ENCODE measurements at regions not wholly inside any gene's neighbourhood (a gene's known extent, or its start where the extent isn't known, plus 50 kb on each side); places are given as distances from the start of the nearest gene placed in this dataset.

DNA sequence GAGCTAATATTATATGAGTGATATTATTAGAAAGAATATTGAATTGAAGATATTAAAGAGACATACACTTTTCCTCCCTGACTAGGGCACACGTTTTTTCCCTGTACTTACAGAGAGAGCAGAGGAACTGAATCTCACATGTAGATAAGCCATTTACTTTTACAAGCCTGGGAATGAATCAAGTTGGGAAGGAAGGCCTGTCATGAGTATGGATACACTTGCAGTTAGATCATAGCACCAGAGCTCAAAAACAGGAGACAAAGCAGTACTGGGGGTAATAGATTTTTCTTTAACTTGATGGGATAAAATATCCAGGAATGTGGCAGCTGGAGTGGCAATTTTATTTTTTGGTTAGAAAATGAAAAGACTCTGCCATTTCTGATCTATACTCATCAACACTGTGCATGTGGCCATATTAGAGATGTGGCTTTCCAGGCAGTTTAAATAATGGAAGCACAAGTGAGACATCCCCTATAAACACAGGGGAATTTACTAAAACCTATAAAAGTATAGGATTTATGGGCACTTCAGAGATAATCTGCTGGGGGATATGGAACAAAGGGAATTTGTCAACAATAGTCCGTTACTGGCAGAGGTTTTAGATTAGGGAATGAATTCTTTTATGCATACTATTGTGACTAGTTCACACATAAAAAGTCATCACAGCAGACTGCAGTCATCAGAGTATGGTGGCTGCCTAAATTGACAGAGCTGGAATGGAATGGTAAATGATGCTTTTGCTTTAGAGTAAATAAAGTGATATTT, 657.7 kb upstream of the MBL2 start:
- TF ChIP-seq, protein P1, sequence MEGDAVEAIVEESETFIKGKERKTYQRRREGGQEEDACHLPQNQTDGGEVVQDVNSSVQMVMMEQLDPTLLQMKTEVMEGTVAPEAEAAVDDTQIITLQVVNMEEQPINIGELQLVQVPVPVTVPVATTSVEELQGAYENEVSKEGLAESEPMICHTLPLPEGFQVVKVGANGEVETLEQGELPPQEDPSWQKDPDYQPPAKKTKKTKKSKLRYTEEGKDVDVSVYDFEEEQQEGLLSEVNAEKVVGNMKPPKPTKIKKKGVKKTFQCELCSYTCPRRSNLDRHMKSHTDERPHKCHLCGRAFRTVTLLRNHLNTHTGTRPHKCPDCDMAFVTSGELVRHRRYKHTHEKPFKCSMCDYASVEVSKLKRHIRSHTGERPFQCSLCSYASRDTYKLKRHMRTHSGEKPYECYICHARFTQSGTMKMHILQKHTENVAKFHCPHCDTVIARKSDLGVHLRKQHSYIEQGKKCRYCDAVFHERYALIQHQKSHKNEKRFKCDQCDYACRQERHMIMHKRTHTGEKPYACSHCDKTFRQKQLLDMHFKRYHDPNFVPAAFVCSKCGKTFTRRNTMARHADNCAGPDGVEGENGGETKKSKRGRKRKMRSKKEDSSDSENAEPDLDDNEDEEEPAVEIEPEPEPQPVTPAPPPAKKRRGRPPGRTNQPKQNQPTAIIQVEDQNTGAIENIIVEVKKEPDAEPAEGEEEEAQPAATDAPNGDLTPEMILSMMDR (IDR thresholded peaks at IDR 0.05; ENCODE audit: unreplicated experiment), result no peak
- H3K4me1 Mint-ChIP-seq (ENCODE audit: low read depth), result no peaks in the 10 kb centered on the region
- H3K27ac Mint-ChIP-seq, result no peak overlapping the region
- peaks cover 3% of the 10 kb centered on the region for H3K9me3 Mint-ChIP-seq (ENCODE audit: low read depth)
- no peaks in the 10 kb centered on the region for H3K27me3 Mint-ChIP-seq
- no peak for DNase-seq (ENCODE audit: low spot score, unreplicated experiment)
- no peaks in the 10 kb centered on the region for H3K36me3 Mint-ChIP-seq (ENCODE audit: insufficient read depth)
- no peak overlapping the region for H3K4me3 Mint-ChIP-seq (ENCODE audit: low read depth)

DNA sequence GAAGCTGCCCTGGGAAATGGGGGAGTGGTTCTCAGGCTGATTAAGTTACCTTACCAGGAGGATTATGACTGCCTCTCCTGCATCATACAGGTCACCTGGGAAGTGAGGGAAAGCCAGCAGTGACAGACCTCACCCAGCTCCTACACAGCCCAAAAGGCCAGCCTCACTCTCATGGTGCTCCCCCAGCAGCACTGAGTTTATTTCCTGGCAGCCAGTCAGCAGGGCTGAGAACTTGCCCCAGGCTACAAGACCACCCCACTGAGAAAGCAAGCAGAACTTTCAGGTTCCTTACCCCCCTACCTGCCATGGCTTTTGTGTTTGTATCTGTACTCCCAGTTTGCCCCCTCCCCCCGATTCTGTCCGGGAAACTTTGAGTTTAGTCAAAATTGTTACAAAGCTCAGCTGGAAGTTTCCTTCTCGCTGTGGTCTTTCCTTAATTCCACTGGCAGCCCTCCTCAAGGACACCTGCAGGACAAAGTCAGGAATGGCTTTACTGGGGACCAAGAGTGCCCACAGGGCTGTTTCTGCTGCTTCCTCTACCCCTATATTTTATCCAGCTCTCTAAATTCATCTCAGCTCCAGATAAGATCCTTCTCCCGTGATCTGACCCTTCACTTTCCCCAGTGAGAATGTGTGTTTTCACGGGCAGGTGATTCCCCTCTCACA, 649.8 kb upstream of the MBL2 start:
- TF ChIP-seq, protein P1 (IDR thresholded peaks at IDR 0.05; ENCODE audit: unreplicated experiment), result no peak
- no peaks in the 10 kb centered on the region for H3K36me3 Mint-ChIP-seq (ENCODE audit: insufficient read depth)
- no peak for DNase-seq (ENCODE audit: low spot score, unreplicated experiment)
- H3K27ac Mint-ChIP-seq, result no peak overlapping the region
- H3K4me1 Mint-ChIP-seq (ENCODE audit: low read depth), result no peaks in the 10 kb centered on the region
- peaks cover 20% of the 10 kb centered on the region for H3K9me3 Mint-ChIP-seq (ENCODE audit: low read depth)
- no peaks in the 10 kb centered on the region for H3K27me3 Mint-ChIP-seq
- H3K4me3 Mint-ChIP-seq (ENCODE audit: low read depth), result no peak overlapping the region

DNA sequence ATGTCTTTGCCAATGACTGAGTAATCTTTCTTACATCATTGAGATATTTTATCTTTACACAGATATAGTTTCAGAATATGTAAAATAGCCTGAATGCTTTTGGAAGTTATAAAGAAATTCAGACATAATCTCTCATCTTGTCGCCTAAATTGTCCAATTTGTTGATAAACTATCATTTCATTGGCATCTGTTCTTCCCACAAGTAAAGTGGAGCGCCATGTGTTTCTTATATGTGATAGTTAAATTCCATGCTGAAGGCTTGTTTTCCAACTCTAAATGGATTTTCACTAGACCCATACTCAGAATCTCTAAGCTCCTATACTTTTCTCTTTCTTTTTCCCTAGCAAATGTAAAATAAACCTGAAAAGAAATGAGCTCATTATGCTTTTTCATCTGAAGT, 640.1 kb upstream of the MBL2 start:
- H3K4me3 Mint-ChIP-seq (ENCODE audit: low read depth), result no peak overlapping the region
- no peaks in the 10 kb centered on the region for H3K36me3 Mint-ChIP-seq (ENCODE audit: insufficient read depth)
- H3K27me3 Mint-ChIP-seq, result no peaks in the 10 kb centered on the region
- peaks cover 17% of the 10 kb centered on the region for H3K9me3 Mint-ChIP-seq (ENCODE audit: low read depth)
- no peak overlapping the region for H3K27ac Mint-ChIP-seq
- TF ChIP-seq, protein P1 (IDR thresholded peaks at IDR 0.05; ENCODE audit: unreplicated experiment), result no peak
- no peak for DNase-seq (ENCODE audit: low spot score, unreplicated experiment)
- no peaks in the 10 kb centered on the region for H3K4me1 Mint-ChIP-seq (ENCODE audit: low read depth)

DNA sequence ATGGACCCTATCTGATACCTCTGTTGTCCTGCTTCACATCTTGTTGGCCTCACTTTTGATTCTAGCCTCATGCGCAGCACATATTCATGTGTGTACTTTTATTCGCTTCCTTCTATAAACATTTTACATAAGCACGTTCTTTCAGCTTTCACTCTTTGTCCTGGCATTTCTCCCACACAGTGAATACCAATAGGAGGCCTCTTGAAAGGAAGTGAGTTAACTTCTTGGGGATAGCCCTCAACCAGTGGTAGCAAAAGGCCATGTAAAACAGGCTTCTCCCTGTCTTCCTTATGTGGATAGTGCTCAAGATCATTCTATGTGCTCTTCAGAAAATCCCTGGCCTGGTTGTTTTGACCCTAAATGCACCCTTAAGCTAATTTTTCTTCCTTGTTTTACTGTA, 633.9 kb upstream of the MBL2 start:
- no peaks in the 10 kb centered on the region for H3K9me3 Mint-ChIP-seq (ENCODE audit: low read depth)
- H3K36me3 Mint-ChIP-seq (ENCODE audit: insufficient read depth), result no peaks in the 10 kb centered on the region
- no peaks in the 10 kb centered on the region for H3K27me3 Mint-ChIP-seq
- DNase-seq (ENCODE audit: low spot score, unreplicated experiment), result no peak
- H3K27ac Mint-ChIP-seq, result no peak overlapping the region
- H3K4me1 Mint-ChIP-seq (ENCODE audit: low read depth), result peaks cover 3% of the 10 kb centered on the region
- TF ChIP-seq, protein P1 (IDR thresholded peaks at IDR 0.05; ENCODE audit: unreplicated experiment), result no peak
- H3K4me3 Mint-ChIP-seq (ENCODE audit: low read depth), result no peak overlapping the region

DNA sequence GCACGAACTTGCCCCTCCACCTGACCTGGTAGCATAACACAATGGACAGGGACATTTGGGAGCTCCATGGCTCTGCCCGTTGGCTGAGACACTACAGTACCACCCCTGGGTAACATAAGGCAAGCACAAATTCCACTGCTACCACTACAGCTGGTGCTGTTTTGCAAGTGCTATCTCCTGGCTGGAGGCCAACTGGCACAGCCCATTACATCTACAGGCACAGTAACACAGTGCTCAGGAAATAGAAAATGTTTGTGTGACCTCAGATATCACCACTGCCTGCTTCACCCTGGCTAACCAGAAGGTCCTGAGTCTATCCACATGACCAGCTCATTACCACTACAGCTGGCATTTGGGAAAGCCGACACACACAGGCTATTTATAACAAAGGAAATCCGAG, 631.1 kb upstream of the MBL2 start:
- H3K27me3 Mint-ChIP-seq, result no peaks in the 10 kb centered on the region
- TF ChIP-seq, protein P1 (IDR thresholded peaks at IDR 0.05; ENCODE audit: unreplicated experiment), result no peak
- H3K4me3 Mint-ChIP-seq (ENCODE audit: low read depth), result no peak overlapping the region
- DNase-seq (ENCODE audit: low spot score, unreplicated experiment), result no peak
- no peak overlapping the region for H3K27ac Mint-ChIP-seq
- no peaks in the 10 kb centered on the region for H3K36me3 Mint-ChIP-seq (ENCODE audit: insufficient read depth)
- no peaks in the 10 kb centered on the region for H3K9me3 Mint-ChIP-seq (ENCODE audit: low read depth)
- H3K4me1 Mint-ChIP-seq (ENCODE audit: low read depth), result peaks cover 3% of the 10 kb centered on the region

Data from progenitor cell of endocrine pancreas (in vitro differentiated cells).